A673 (cell line): ENCODE measurements at regions not wholly inside any gene's neighbourhood (a gene's known extent, or its start where the extent isn't known, plus 50 kb on each side); places are given as distances from the start of the nearest gene placed in this dataset.

Experiments
- BruUV-seq: library from RNA; stranded (reverse); fragments of 400-500 nt; replicated peaks from 2 replicates; lab custom pipeline; 2021; lab: Mats Ljungman, UMichigan
- CTCF ChIA-PET: fragments of 300-600 bp; sonication (Branson Sonifier 250); formaldehyde crosslinking; loops from one replicate; lab custom pipeline; 2022; ENCODE audit warnings: antibody characterized with exemption; lab: Charles Lee
- POLR2A ChIA-PET: fragments of 300-600 bp; sonication (Branson Sonifier 250); formaldehyde crosslinking; loops from one replicate; lab custom pipeline; 2022; ENCODE audit warnings: antibody characterized with exemption; ENCODE audit not compliant: low non-redundant PET; lab: Charles Lee
- DNase-seq: peaks from one replicate; pipeline ENCODE4 v3.0.0-alpha.2; 2015; ENCODE audit warnings: low spot score
- H3K27ac ChIP-seq: fragments of 200-600 bp; sonication (generic); 2 replicates; pipeline ENCODE4 v1.5.1; 2016; ENCODE audit warnings: mixed run types, low read depth, mild to moderate bottlenecking, mixed read lengths, antibody characterized with exemption, low read length; ENCODE audit not compliant: poor library complexity, severe bottlenecking
- H3K27me3 ChIP-seq: fragments of 200-600 bp; sonication (generic); replicated peaks from 2 replicates; pipeline ENCODE4 v1.6.1; 2017; ENCODE audit warnings: mixed run types, low read depth, mild to moderate bottlenecking, mixed read lengths, antibody characterized with exemption, low read length; ENCODE audit not compliant: insufficient read depth, poor library complexity
- H3K36me3 ChIP-seq: fragments of 200-600 bp; sonication (generic); 2 replicates; pipeline ENCODE4 v1.6.1; 2016; ENCODE audit warnings: mixed run types, mild to moderate bottlenecking, mixed read lengths, antibody characterized with exemption, low read length; ENCODE audit not compliant: insufficient read depth, poor library complexity, severe bottlenecking
- H3K4me1 ChIP-seq: fragments of 200-600 bp; sonication (generic); 2 replicates; pipeline ENCODE4 v1.6.1; 2017; ENCODE audit warnings: mixed run types, mild to moderate bottlenecking, mixed read lengths, antibody characterized with exemption, low read length; ENCODE audit not compliant: insufficient read depth, poor library complexity, severe bottlenecking
- H3K4me3 ChIP-seq: fragments of 200-600 bp; sonication (generic); 2 replicates; pipeline ENCODE4 v1.5.1; 2016; ENCODE audit warnings: low read depth, mixed run types, mild to moderate bottlenecking, mixed read lengths, low read length; ENCODE audit not compliant: poor library complexity, severe bottlenecking
- H3K9me3 ChIP-seq: fragments of 200-600 bp; sonication (generic); 2 replicates; pipeline ENCODE4 v1.6.1; 2016; ENCODE audit warnings: mixed run types, low read depth, mild to moderate bottlenecking, mixed read lengths, antibody characterized with exemption, low read length; ENCODE audit not compliant: poor library complexity, severe bottlenecking
- EZH2 ChIP-seq: fragments of 200-600 bp; sonication (generic); IDR thresholded peaks from 2 replicates; pipeline ENCODE4 v1.6.1; 2017; ENCODE audit warnings: borderline replicate concordance, low read depth, mild to moderate bottlenecking, mixed read lengths, antibody characterized with exemption, low read length; ENCODE audit not compliant: poor library complexity, severe bottlenecking
- intact Hi-C: fragments of 100-400 bp; cut with micrococcal nuclease; formaldehyde crosslinking; loops from one replicate; pipeline ENCODE4 v1.10.0; 2022; ENCODE audit not compliant: unreplicated experiment
- TF ChIP-seq, protein P1 (sequence below): fragments of 300-800, 200-600 bp; sonication (generic); conservative IDR thresholded peaks from 2 replicates; pipeline ENCODE4 v1.5.1; 2017; ENCODE audit warnings: low read depth, mild to moderate bottlenecking, antibody characterized with exemption, low read length, moderate library complexity, mixed read lengths

- H3K36me3 ChIP-seq, result no peaks in the 10 kb centered on the region
- H3K4me1 ChIP-seq, result peaks cover 12% of the 10 kb centered on the region
- ChIA-PET POLR2A (no interaction called here), CTCF (no interaction called here)
- H3K4me3 ChIP-seq, result no peak overlapping the region
- intact Hi-C loops, result no loop called here
- BruUV-seq, result no TSS peak
- H3K27me3 ChIP-seq, result no peaks in the 10 kb centered on the region
- TF ChIP-seq, protein P1, sequence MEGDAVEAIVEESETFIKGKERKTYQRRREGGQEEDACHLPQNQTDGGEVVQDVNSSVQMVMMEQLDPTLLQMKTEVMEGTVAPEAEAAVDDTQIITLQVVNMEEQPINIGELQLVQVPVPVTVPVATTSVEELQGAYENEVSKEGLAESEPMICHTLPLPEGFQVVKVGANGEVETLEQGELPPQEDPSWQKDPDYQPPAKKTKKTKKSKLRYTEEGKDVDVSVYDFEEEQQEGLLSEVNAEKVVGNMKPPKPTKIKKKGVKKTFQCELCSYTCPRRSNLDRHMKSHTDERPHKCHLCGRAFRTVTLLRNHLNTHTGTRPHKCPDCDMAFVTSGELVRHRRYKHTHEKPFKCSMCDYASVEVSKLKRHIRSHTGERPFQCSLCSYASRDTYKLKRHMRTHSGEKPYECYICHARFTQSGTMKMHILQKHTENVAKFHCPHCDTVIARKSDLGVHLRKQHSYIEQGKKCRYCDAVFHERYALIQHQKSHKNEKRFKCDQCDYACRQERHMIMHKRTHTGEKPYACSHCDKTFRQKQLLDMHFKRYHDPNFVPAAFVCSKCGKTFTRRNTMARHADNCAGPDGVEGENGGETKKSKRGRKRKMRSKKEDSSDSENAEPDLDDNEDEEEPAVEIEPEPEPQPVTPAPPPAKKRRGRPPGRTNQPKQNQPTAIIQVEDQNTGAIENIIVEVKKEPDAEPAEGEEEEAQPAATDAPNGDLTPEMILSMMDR, result no peak
- no peak for TF ChIP-seq EZH2
- no peak for DNase-seq
- no peaks in the 10 kb centered on the region for H3K9me3 ChIP-seq
- H3K27ac ChIP-seq, result no peak overlapping the region
Observed at GRCh38 chr1:30527511-30528140, 195.8 kb downstream of the MATN1 start.

DNA sequence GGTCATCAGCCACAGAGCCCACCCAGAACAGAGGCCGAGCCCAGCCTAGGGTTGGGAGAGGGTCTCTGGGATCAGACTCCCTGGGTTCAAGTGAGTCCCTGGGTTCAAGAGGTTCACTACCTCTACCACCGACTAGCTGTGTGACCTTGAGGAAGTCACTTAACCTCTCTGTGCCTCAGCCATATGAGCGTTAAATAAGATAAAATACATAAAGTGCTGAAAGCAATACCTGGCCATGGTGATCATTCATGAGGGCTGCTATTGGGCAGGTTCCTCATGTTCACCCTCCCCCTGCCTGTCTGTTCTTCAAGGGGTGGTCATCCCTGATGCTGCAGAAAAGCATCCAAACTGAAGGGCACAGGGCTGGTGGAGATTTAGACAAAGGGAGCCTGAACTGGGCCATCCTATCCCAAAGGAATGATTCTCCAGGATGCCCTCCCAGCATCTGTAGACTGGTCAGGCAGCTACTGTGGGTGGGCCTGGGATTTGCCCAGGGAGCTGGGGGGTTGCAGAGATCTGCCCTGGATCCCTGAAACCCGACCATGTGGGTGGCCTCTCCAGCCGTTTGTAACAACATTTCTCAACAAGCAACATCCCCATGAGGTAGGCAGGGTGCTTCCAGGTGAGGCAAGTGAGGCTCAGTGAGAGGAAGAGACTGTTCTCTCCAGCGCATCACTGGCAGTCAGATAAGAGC is 196.6 kb downstream of the MATN1 start:
- H3K27me3 ChIP-seq, result no peaks in the 10 kb centered on the region
- BruUV-seq, result no TSS peak
- no peak overlapping the region for H3K4me3 ChIP-seq
- no peak for TF ChIP-seq EZH2
- TF ChIP-seq, protein P1, result no peak
- no peaks in the 10 kb centered on the region for H3K36me3 ChIP-seq
- POLR2A ChIA-PET, result no interaction called here
- peaks cover 18% of the 10 kb centered on the region for H3K4me1 ChIP-seq
- H3K27ac ChIP-seq, result peak overlapping the region; percentile 21
- CTCF ChIA-PET, result no interaction called here
- no peaks in the 10 kb centered on the region for H3K9me3 ChIP-seq
- intact Hi-C loops, result no loop called here
- no peak for DNase-seq

GRCh38 chr1:30525971-30526651 is 197.3 kb downstream of the MATN1 start:
- H3K27me3 ChIP-seq, result no peaks in the 10 kb centered on the region
- peak; percentile 66 for DNase-seq
- intact Hi-C loops, result no loop called here
- H3K4me1 ChIP-seq, result peaks cover 19% of the 10 kb centered on the region
- H3K9me3 ChIP-seq, result no peaks in the 10 kb centered on the region
- H3K27ac ChIP-seq, result peak overlapping the region; percentile 21
- CTCF ChIA-PET, result no interaction called here
- H3K4me3 ChIP-seq, result no peak overlapping the region
- BruUV-seq, result no TSS peak
- POLR2A ChIA-PET, result no interaction called here
- TF ChIP-seq, protein P1, result no peak
- TF ChIP-seq EZH2, result no peak
- no peaks in the 10 kb centered on the region for H3K36me3 ChIP-seq
